ENCODE measurements at regions not wholly inside any gene's neighbourhood (a gene's known extent, or its start where the extent isn't known, plus 50 kb on each side); places are given as distances from the start of the nearest gene placed in this dataset.

- TF ChIP-seq, protein P1, sequence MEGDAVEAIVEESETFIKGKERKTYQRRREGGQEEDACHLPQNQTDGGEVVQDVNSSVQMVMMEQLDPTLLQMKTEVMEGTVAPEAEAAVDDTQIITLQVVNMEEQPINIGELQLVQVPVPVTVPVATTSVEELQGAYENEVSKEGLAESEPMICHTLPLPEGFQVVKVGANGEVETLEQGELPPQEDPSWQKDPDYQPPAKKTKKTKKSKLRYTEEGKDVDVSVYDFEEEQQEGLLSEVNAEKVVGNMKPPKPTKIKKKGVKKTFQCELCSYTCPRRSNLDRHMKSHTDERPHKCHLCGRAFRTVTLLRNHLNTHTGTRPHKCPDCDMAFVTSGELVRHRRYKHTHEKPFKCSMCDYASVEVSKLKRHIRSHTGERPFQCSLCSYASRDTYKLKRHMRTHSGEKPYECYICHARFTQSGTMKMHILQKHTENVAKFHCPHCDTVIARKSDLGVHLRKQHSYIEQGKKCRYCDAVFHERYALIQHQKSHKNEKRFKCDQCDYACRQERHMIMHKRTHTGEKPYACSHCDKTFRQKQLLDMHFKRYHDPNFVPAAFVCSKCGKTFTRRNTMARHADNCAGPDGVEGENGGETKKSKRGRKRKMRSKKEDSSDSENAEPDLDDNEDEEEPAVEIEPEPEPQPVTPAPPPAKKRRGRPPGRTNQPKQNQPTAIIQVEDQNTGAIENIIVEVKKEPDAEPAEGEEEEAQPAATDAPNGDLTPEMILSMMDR (conservative IDR thresholded peaks at IDR 0.05; ENCODE audit: low read length), result no peak
- TF ChIP-seq EZH2phosphoT487 (IDR thresholded peaks at IDR 0.05; ENCODE audit: borderline replicate concordance, low read depth, low read length), result no peak
These were observed 307.7 kb upstream of the PKN2 start for GRCh38 chr1:88376421-88376820.

Measured in OCI-LY7 (cell line).